NCI-H2227 treated with DMSO at 0.1 percent for 48 hours (cell line): ENCODE measurements at regions not wholly inside any gene's neighbourhood (a gene's known extent, or its start where the extent isn't known, plus 50 kb on each side); places are given as distances from the start of the nearest gene placed in this dataset.

Source experiments
- DNase-seq: peaks from one replicate; lab custom pipeline; 2025; lab: John Stamatoyannopoulos, UW

GRCh38 chr5:4229414-4230292 is 634.0 kb downstream of the IRX1 start:
- no peak for DNase-seq

- no peak for DNase-seq
Measured at GRCh38 chr5:4230471-4230785, 634.8 kb downstream of the IRX1 start.

- no peak for DNase-seq
Measured at GRCh38 chr5:4230786-4231641, 635.4 kb downstream of the IRX1 start.

GRCh38 chr5:4232084-4232483 is 636.5 kb downstream of the IRX1 start:
- DNase-seq: no peak

- no peak for DNase-seq
Measured at GRCh38 chr5:4233671-4234070, 638.0 kb downstream of the IRX1 start.

- no peak for DNase-seq
Measured at GRCh38 chr5:4243479-4244264, 648.0 kb downstream of the IRX1 start.

GRCh38 chr5:4244306-4244705 is 648.7 kb downstream of the IRX1 start:
- no peak for DNase-seq

- DNase-seq: no peak
Measured at GRCh38 chr5:4245076-4245475, 649.4 kb downstream of the IRX1 start.

- no peak for DNase-seq
Measured at GRCh38 chr5:4245511-4245910, 649.9 kb downstream of the IRX1 start.

- DNase-seq: no peak
Measured at GRCh38 chr5:4246447-4246846, 650.8 kb downstream of the IRX1 start.

GRCh38 chr5:4250254-4250653 is 654.6 kb downstream of the IRX1 start:
- DNase-seq: no peak

- no peak for DNase-seq
Measured at GRCh38 chr5:4252385-4252784, 656.8 kb downstream of the IRX1 start.

- DNase-seq: no peak
Measured at GRCh38 chr5:4254736-4255135, 659.1 kb downstream of the IRX1 start.

- DNase-seq: no peak
Measured at GRCh38 chr5:4255441-4255840, 659.8 kb downstream of the IRX1 start.

- no peak for DNase-seq
Measured at GRCh38 chr5:4258170-4258569, 662.5 kb downstream of the IRX1 start.

- DNase-seq: no peak
Measured at GRCh38 chr5:4271193-4271592, 675.6 kb downstream of the IRX1 start.

GRCh38 chr5:4275232-4275631 is 679.6 kb downstream of the IRX1 start:
- no peak for DNase-seq

GRCh38 chr5:4294878-4295277 is 699.2 kb downstream of the IRX1 start:
- DNase-seq: no peak

- DNase-seq: no peak
Measured at GRCh38 chr5:4295663-4296339, 700.2 kb downstream of the IRX1 start.

- no peak for DNase-seq
Measured at GRCh38 chr5:4306057-4306456, 710.4 kb downstream of the IRX1 start.

GRCh38 chr5:4309026-4309425 is 713.4 kb downstream of the IRX1 start:
- DNase-seq: no peak

- no peak for DNase-seq
Measured at GRCh38 chr5:4313138-4313537, 717.5 kb downstream of the IRX1 start.
